ENCODE measurements at regions not wholly inside any gene's neighbourhood (a gene's known extent, or its start where the extent isn't known, plus 50 kb on each side); places are given as distances from the start of the nearest gene placed in this dataset.

DNA sequence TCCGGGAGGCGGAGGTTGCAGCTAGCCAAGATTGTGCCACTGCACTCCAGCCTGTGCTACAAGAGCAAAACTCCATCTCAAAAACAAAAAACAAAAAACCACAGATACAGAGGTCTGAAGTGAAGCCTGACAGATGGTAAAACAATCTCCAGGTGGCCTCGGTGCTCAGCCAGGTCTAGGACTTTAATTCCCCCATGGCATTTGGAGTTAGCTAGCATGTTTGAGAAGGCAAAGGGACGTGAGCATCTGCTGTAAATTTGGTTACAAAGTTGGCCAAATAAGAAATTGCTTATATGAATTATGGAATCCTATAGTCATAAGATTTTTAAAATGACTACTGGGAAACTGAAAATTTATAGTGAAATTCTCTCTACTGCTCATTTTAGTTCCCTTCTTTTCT, 98.3 kb upstream of the FMN2 start:
- FAIRE-seq: no peak
- POLR2A ChIA-PET (ENCODE audit: partially characterized antibody): no interaction called here
- H3K23ac ChIP-seq (ENCODE audit: insufficient read length): no peak overlapping the region
- TF ChIP-seq HDAC2 (IDR thresholded peaks at IDR 0.05; ENCODE audit: borderline replicate concordance in 1 of 2, low read depth in 2 of 2, low read length in 2 of 2) (no peak), TCF12 (IDR thresholded peaks at IDR 0.05; ENCODE audit: low read depth, low read length) (no peak), NRF1 (IDR thresholded peaks at IDR 0.05; ENCODE audit: low read depth, low read length) (no peak), EGR1 (IDR thresholded peaks at IDR 0.05; ENCODE audit: borderline replicate concordance, low read depth, low read length) (no peak), ASH2L (IDR thresholded peaks at IDR 0.05; ENCODE audit: low read length) (no peak), GTF2F1 (IDR thresholded peaks at IDR 0.05; ENCODE audit: borderline replicate concordance, low read depth, low read length) (no peak), POU5F1 (IDR thresholded peaks at IDR 0.05; ENCODE audit: low read depth, low read length) (no peak), TAF1 (IDR thresholded peaks at IDR 0.05; ENCODE audit: low read depth, low read length) (no peak), KDM5A (IDR thresholded peaks at IDR 0.05; ENCODE audit: low read length) (no peak), CHD1 (IDR thresholded peaks at IDR 0.05; ENCODE audit: low read depth, low read length) (no peak)
- TF ChIP-seq, protein P1, sequence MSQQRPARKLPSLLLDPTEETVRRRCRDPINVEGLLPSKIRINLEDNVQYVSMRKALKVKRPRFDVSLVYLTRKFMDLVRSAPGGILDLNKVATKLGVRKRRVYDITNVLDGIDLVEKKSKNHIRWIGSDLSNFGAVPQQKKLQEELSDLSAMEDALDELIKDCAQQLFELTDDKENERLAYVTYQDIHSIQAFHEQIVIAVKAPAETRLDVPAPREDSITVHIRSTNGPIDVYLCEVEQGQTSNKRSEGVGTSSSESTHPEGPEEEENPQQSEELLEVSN (IDR thresholded peaks at IDR 0.05): no peak
- TF ChIP-seq, protein P2, sequence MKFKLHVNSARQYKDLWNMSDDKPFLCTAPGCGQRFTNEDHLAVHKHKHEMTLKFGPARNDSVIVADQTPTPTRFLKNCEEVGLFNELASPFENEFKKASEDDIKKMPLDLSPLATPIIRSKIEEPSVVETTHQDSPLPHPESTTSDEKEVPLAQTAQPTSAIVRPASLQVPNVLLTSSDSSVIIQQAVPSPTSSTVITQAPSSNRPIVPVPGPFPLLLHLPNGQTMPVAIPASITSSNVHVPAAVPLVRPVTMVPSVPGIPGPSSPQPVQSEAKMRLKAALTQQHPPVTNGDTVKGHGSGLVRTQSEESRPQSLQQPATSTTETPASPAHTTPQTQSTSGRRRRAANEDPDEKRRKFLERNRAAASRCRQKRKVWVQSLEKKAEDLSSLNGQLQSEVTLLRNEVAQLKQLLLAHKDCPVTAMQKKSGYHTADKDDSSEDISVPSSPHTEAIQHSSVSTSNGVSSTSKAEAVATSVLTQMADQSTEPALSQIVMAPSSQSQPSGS (IDR thresholded peaks at IDR 0.05; ENCODE audit: low read length): no peak

More for the DNA sequence above, 98.3 kb upstream of the FMN2 start:
- H2BK15ac ChIP-seq (ENCODE audit: low read length): no peak overlapping the region
- WGBS, 2 experiments (ENCODE audit: extremely low coverage in 1 of 2, insufficient coverage in 1 of 2, insufficient read length in 1 of 2, insufficient replicate concordance in 2 of 2, low coverage in 1 of 2, low lambda C conversion rate in 2 of 2, missing lambda C conversion rate in 1 of 2): 94% methylated on average over 4 of the region's 4 CpGs; no CpG with 5 or more reads in 1 of the 2 experiments
- no peak overlapping the region for H2BK120ac ChIP-seq (replicated peaks; ENCODE audit: low read depth, low read length)
- no peak overlapping the region for H3K4me2 ChIP-seq (ENCODE audit: insufficient read depth in 1 of 2, low read depth in 2 of 2, low read length in 2 of 2)
- H3K79me1 ChIP-seq (ENCODE audit: low read depth, low read length): no peaks in the 10 kb centered on the region
- H3K4me3 ChIP-seq (ENCODE audit: extremely low read depth in 1 of 4, insufficient read depth in 2 of 4, low read depth in 3 of 4, low read length in 4 of 4): no peak overlapping the region
- no peak overlapping the region for H2BK12ac ChIP-seq (ENCODE audit: low read depth, low read length)
- no peak overlapping the region for H3K18ac ChIP-seq (ENCODE audit: extremely low read depth, low read length)
- no peak overlapping the region for H2AFZ ChIP-seq (ENCODE audit: low read length)
- no peak overlapping the region for H4K5ac ChIP-seq (ENCODE audit: insufficient read length, low read depth, low read length)
- no peak overlapping the region for H3K9ac ChIP-seq (replicated peaks in 1 of 4; ENCODE audit: extremely low read depth in 1 of 4, low read depth in 3 of 4, low read length in 3 of 4)
- no peak overlapping the region for H2BK5ac ChIP-seq (ENCODE audit: low read depth, low read length)
- H2AK5ac ChIP-seq (ENCODE audit: low read depth, low read length): no peak overlapping the region
- CTCF ChIA-PET (ENCODE audit: partially characterized antibody): interaction anchor here (0.6 to 1.4 kb wide), 5 partner anchors 10 to 413 kb away, joined by 3 to 6 read pairs (median 4); no protein-coding TSS in a partner anchor
- H3K27me3 ChIP-seq (replicated peaks in 1 of 4; ENCODE audit: control insufficient read depth in 3 of 4, extremely low read depth in 1 of 4, insufficient read depth in 3 of 4, low read length in 3 of 4): no peaks in the 10 kb centered on the region
- no peak overlapping the region for H3K4ac ChIP-seq (replicated peaks; ENCODE audit: insufficient read length, low read depth, low read length)
- H3K14ac ChIP-seq (ENCODE audit: insufficient read length): no peak overlapping the region
- H3K79me2 ChIP-seq (ENCODE audit: control insufficient read depth in 1 of 2, insufficient read depth in 2 of 2, low read length in 2 of 2): no peaks in the 10 kb centered on the region
- H3K56ac ChIP-seq (replicated peaks; ENCODE audit: insufficient read length, low read depth, low read length): no peak overlapping the region
- no peak overlapping the region for H3K27ac ChIP-seq (ENCODE audit: low read depth, low read length)
- H3K9me3 ChIP-seq (ENCODE audit: insufficient read depth in 2 of 2, low read depth in 1 of 2, low read length in 1 of 2): peaks cover 3 to 10% of the 10 kb centered on the region in 2 experiments; a peak in 3 of 4 replicates
- no peak overlapping the region for H4K8ac ChIP-seq (ENCODE audit: extremely low read depth, insufficient read depth, low read length)
- H3K36me3 ChIP-seq (ENCODE audit: control insufficient read depth in 2 of 4, insufficient read depth in 4 of 4, low read length in 3 of 4): no peaks in the 10 kb centered on the region
- no peak for DNase-seq (ENCODE audit: low read depth in 1 of 2, low spot score in 2 of 2)
- no peaks in the 10 kb centered on the region for H4K20me1 ChIP-seq (replicated peaks in 1 of 2; ENCODE audit: control insufficient read depth in 1 of 2, insufficient read depth in 2 of 2, low read length in 2 of 2)
- H2BK20ac ChIP-seq (ENCODE audit: low read length): no peak overlapping the region
- peaks cover 3% of the 10 kb centered on the region; the same call in 1 of the 2 replicates for H3K23me2 ChIP-seq (ENCODE audit: low read depth, low read length)
- H3K4me1 ChIP-seq (replicated peaks in 1 of 4; ENCODE audit: control insufficient read depth in 3 of 4, insufficient read depth in 4 of 4, low read length in 3 of 4): no peaks in the 10 kb centered on the region
- H4K91ac ChIP-seq (replicated peaks; ENCODE audit: insufficient read length, low read length): no peak overlapping the region

All from H1 (cell line).